Loucy (cell line): ENCODE measurements at regions not wholly inside any gene's neighbourhood (a gene's known extent, or its start where the extent isn't known, plus 50 kb on each side); places are given as distances from the start of the nearest gene placed in this dataset.

Experiments
- CTCF ChIP-seq: fragments of 200-600 bp; sonication (generic); conservative IDR thresholded peaks from 2 replicates; pipeline ENCODE4 v1.5.1; 2014; ENCODE audit warnings: mild to moderate bottlenecking, antibody characterized with exemption, low read length
- EZH2phosphoT487 ChIP-seq: fragments of 200-600 bp; IDR thresholded peaks from 2 replicates; pipeline ENCODE4 v1.6.1; 2018; ENCODE audit warnings: antibody characterized with exemption, mild to moderate bottlenecking, moderate library complexity, borderline replicate concordance

GRCh38 chr5:41670216-41670615, 159.8 kb upstream of the PLCXD3 start:
- TF ChIP-seq CTCF (no peak), EZH2phosphoT487 (no peak)
